HEK293T (cell line): ENCODE measurements at regions not wholly inside any gene's neighbourhood (a gene's known extent, or its start where the extent isn't known, plus 50 kb on each side); places are given as distances from the start of the nearest gene placed in this dataset.

ENCODE experiments used
- ARNT ChIP-seq: fragments of 450-650 bp; IDR thresholded peaks from 2 replicates; pipeline ENCODE4 v1.6.1; 2017; ENCODE audit warnings: mild to moderate bottlenecking
- BHLHE40 ChIP-seq: fragments of 450-650 bp; IDR thresholded peaks from 2 replicates; pipeline ENCODE4 v1.6.1; 2016; ENCODE audit warnings: mild to moderate bottlenecking, moderate library complexity, borderline replicate concordance
- CTBP1 ChIP-seq: fragments of 450-650 bp; IDR thresholded peaks from 2 replicates; pipeline ENCODE4 v1.6.1; 2016; ENCODE audit warnings: borderline replicate concordance
- FOXK2 ChIP-seq: fragments of 450-650 bp; IDR thresholded peaks from 2 replicates; pipeline ENCODE4 v1.6.1; 2016; ENCODE audit warnings: mild to moderate bottlenecking
- FOXM1 ChIP-seq: fragments of 450-650 bp; IDR thresholded peaks from 2 replicates; pipeline ENCODE4 v1.6.1; 2017; ENCODE audit warnings: mild to moderate bottlenecking, borderline replicate concordance
- HDGF ChIP-seq: fragments of 450-650 bp; IDR thresholded peaks from 2 replicates; pipeline ENCODE4 v1.6.1; 2017; ENCODE audit warnings: antibody characterized with exemption, borderline replicate concordance
- SP1 ChIP-seq: fragments of 450-650 bp; IDR thresholded peaks from 2 replicates; pipeline ENCODE4 v1.6.1; 2017

- no peak for TF ChIP-seq SP1
- TF ChIP-seq FOXK2 = no peak
- no peak for TF ChIP-seq ARNT
- no peak for TF ChIP-seq FOXM1
- no peak for TF ChIP-seq CTBP1
- TF ChIP-seq BHLHE40 = no peak
- no peak for TF ChIP-seq HDGF
Observed at GRCh38 chrX:10054396-10054795, 87.2 kb downstream of the CLDN34 start.
